Vagina (tissue), 2 donors: ENCODE measurements at regions not wholly inside any gene's neighbourhood (a gene's known extent, or its start where the extent isn't known, plus 50 kb on each side); places are given as distances from the start of the nearest gene placed in this dataset.

Experiments
- DNase-seq, 2 donors: peaks; one replicate each; pipeline ENCODE4 v3.0.0-alpha.2; 2017; ENCODE audit errors: extremely low spot score in 2 of 2
- H3K27ac ChIP-seq: fragments of 200-600 bp; sonication (generic); one replicate; pipeline ENCODE4 v1.5.1; 2019
- H3K27me3 ChIP-seq: fragments of 200-600 bp; sonication (generic); one replicate; pipeline ENCODE4 v1.5.1; 2019
- H3K36me3 ChIP-seq, 2 donors: fragments of 200-600 bp; sonication (generic); one replicate each; pipeline ENCODE4 v1.5.1; 2017 to 2019
- H3K4me1 ChIP-seq: fragments of 200-600 bp; sonication (generic); one replicate; pipeline ENCODE4 v1.5.1; 2019
- H3K4me3 ChIP-seq, 2 donors: fragments of 200-600 bp; sonication (generic); 1 replicate in 1 of 2; 2 replicates in 1 of 2; pipeline ENCODE4 v1.5.1; 2016 to 2019
- H3K9me3 ChIP-seq: fragments of 200-600 bp; sonication (generic); one replicate; pipeline ENCODE4 v1.5.1; 2019
- CTCF ChIP-seq, 3 experiments: fragments of 450-650 bp in 2 of 3; fragments of 200-600 bp in 1 of 3; sonication (generic) in 1 of 3; IDR thresholded peaks; one replicate each; pipeline ENCODE4 v1.5.1; 2017 to 2019; ENCODE audit warnings: antibody characterized with exemption in 3 of 3, mild to moderate bottlenecking in 2 of 3, moderate library complexity in 2 of 3
- POLR2A ChIP-seq, 2 donors: fragments of 450-650 bp; IDR thresholded peaks; one replicate each; pipeline ENCODE4 v1.6.1; 2017; ENCODE audit warnings: antibody characterized with exemption in 2 of 2, mild to moderate bottlenecking in 2 of 2, moderate library complexity in 2 of 2
- POLR2AphosphoS5 ChIP-seq, 2 donors: sonication (generic); formaldehyde crosslinking; IDR thresholded peaks; one replicate each; pipeline ENCODE4 v1.9.0; 2017; ENCODE audit warnings: antibody characterized with exemption in 2 of 2, mild to moderate bottlenecking in 2 of 2, low read depth in 1 of 2; ENCODE audit not compliant: insufficient read depth in 1 of 2
- intact Hi-C: fragments of 100-400 bp; cut with DNase I; formaldehyde crosslinking; loops from one replicate; pipeline ENCODE4 v1.15.1; 2023

GRCh38 chr1:189350983-189351616 is 1126.6 kb downstream of the BRINP3 start:
- no peak overlapping the region for H3K27ac ChIP-seq
- H3K27me3 ChIP-seq, result no peaks in the 10 kb centered on the region
- TF ChIP-seq POLR2AphosphoS5 (IDR thresholded peaks at IDR 0.05; ENCODE audit: insufficient read depth in 1 of 2, low read depth in 1 of 2) (no peak), CTCF (IDR thresholded peaks at IDR 0.05) (no peak), POLR2A (IDR thresholded peaks at IDR 0.05) (no peak)
- H3K4me3 ChIP-seq, result no peak overlapping the region
- H3K36me3 ChIP-seq, result no peaks in the 10 kb centered on the region
- no peak for DNase-seq
- H3K9me3 ChIP-seq, result no peaks in the 10 kb centered on the region
- no peaks in the 10 kb centered on the region for H3K4me1 ChIP-seq
- intact Hi-C loops, result no loop called here

- Histone ChIP-seq H3K9me3 (no peaks in the 10 kb centered on the region), H3K4me1 (no peaks in the 10 kb centered on the region), H3K27ac (no peak overlapping the region), H3K4me3 (no peak overlapping the region), H3K27me3 (no peaks in the 10 kb centered on the region), H3K36me3 (no peaks in the 10 kb centered on the region)
- DNase-seq, result no peak
- no peak for TF ChIP-seq POLR2A (IDR thresholded peaks at IDR 0.05)
- no peak for TF ChIP-seq CTCF (IDR thresholded peaks at IDR 0.05)
- no peak for TF ChIP-seq POLR2AphosphoS5 (IDR thresholded peaks at IDR 0.05; ENCODE audit: insufficient read depth in 1 of 2, low read depth in 1 of 2)
- intact Hi-C loops, result no loop called here
These were observed 1125.7 kb downstream of the BRINP3 start for GRCh38 chr1:189351960-189352359.

GRCh38 chr1:189356206-189356605 is 1121.5 kb downstream of the BRINP3 start:
- no peaks in the 10 kb centered on the region for H3K4me1 ChIP-seq
- H3K27me3 ChIP-seq, result no peaks in the 10 kb centered on the region
- no peak for TF ChIP-seq CTCF (IDR thresholded peaks at IDR 0.05)
- TF ChIP-seq POLR2A (IDR thresholded peaks at IDR 0.05), result no peak
- no peak for TF ChIP-seq POLR2AphosphoS5 (IDR thresholded peaks at IDR 0.05; ENCODE audit: insufficient read depth in 1 of 2, low read depth in 1 of 2)
- no peaks in the 10 kb centered on the region for H3K9me3 ChIP-seq
- H3K27ac ChIP-seq, result no peak overlapping the region
- H3K36me3 ChIP-seq, result no peaks in the 10 kb centered on the region
- no peak for DNase-seq
- intact Hi-C loops, result no loop called here
- H3K4me3 ChIP-seq, result no peak overlapping the region

- H3K36me3 ChIP-seq, result no peaks in the 10 kb centered on the region
- intact Hi-C loops, result no loop called here
- no peaks in the 10 kb centered on the region for H3K9me3 ChIP-seq
- no peak overlapping the region for H3K27ac ChIP-seq
- no peaks in the 10 kb centered on the region for H3K4me1 ChIP-seq
- DNase-seq, result no peak
- no peaks in the 10 kb centered on the region for H3K27me3 ChIP-seq
- TF ChIP-seq POLR2AphosphoS5 (IDR thresholded peaks at IDR 0.05; ENCODE audit: insufficient read depth in 1 of 2, low read depth in 1 of 2) (no peak), CTCF (IDR thresholded peaks at IDR 0.05) (no peak), POLR2A (IDR thresholded peaks at IDR 0.05) (no peak)
- H3K4me3 ChIP-seq, result no peak overlapping the region
These were observed 1120.3 kb downstream of the BRINP3 start for GRCh38 chr1:189357317-189357716.

GRCh38 chr1:189369612-189370011 is 1108.1 kb downstream of the BRINP3 start:
- no peak for TF ChIP-seq POLR2A (IDR thresholded peaks at IDR 0.05)
- TF ChIP-seq CTCF (IDR thresholded peaks at IDR 0.05), result no peak
- no peak for TF ChIP-seq POLR2AphosphoS5 (IDR thresholded peaks at IDR 0.05; ENCODE audit: insufficient read depth in 1 of 2, low read depth in 1 of 2)

More at GRCh38 chr1:189369612-189370011, 1108.1 kb downstream of the BRINP3 start:
- Histone ChIP-seq H3K36me3 (no peaks in the 10 kb centered on the region), H3K27me3 (no peaks in the 10 kb centered on the region), H3K4me1 (no peaks in the 10 kb centered on the region), H3K9me3 (no peaks in the 10 kb centered on the region), H3K27ac (no peak overlapping the region), H3K4me3 (no peak overlapping the region)
- DNase-seq, result no peak
- intact Hi-C loops, result no loop called here
